ENCODE measurements at regions not wholly inside any gene's neighbourhood (a gene's known extent, or its start where the extent isn't known, plus 50 kb on each side); places are given as distances from the start of the nearest gene placed in this dataset.

GRCh38 chr15:47398594-47398993, 318.7 kb upstream of the SEMA6D start:
- Mint-ChIP-seq H3K27me3 (ENCODE audit: low read depth, poor library complexity) (peaks cover 3% of the 10 kb centered on the region), H3K36me3 (ENCODE audit: low read depth) (no peaks in the 10 kb centered on the region), H3K4me1 (peaks cover 9% of the 10 kb centered on the region), H3K4me3 (no peak overlapping the region), H3K9me3 (no peaks in the 10 kb centered on the region), H3K27ac (no peak overlapping the region)
- TF ChIP-seq CTCF (IDR thresholded peaks at IDR 0.05) = no peak
- DNase-seq = no peak

GRCh38 chr15:47399100-47399499, 318.2 kb upstream of the SEMA6D start:
- H3K36me3 Mint-ChIP-seq (ENCODE audit: low read depth) = no peaks in the 10 kb centered on the region
- TF ChIP-seq CTCF (IDR thresholded peaks at IDR 0.05) = no peak

GRCh38 chr15:47400603-47401002, 316.7 kb upstream of the SEMA6D start:
- H3K4me1 Mint-ChIP-seq = peaks cover 20% of the 10 kb centered on the region
- no peak overlapping the region for H3K27ac Mint-ChIP-seq
- H3K27me3 Mint-ChIP-seq (ENCODE audit: low read depth, poor library complexity) = peaks cover 3% of the 10 kb centered on the region
- no peaks in the 10 kb centered on the region for H3K36me3 Mint-ChIP-seq (ENCODE audit: low read depth)
- no peak for TF ChIP-seq CTCF (IDR thresholded peaks at IDR 0.05)
- no peak for DNase-seq
- H3K4me3 Mint-ChIP-seq = no peak overlapping the region
- H3K9me3 Mint-ChIP-seq = no peaks in the 10 kb centered on the region

More at GRCh38 chr15:47399100-47399499, 318.2 kb upstream of the SEMA6D start:
- Mint-ChIP-seq H3K4me3 (no peak overlapping the region), H3K9me3 (no peaks in the 10 kb centered on the region), H3K27ac (no peak overlapping the region), H3K27me3 (ENCODE audit: low read depth, poor library complexity) (peaks cover 3% of the 10 kb centered on the region), H3K4me1 (peaks cover 9% of the 10 kb centered on the region)
- DNase-seq = no peak

- no peak for DNase-seq
- Mint-ChIP-seq H3K4me1 (peaks cover 21% of the 10 kb centered on the region), H3K27me3 (ENCODE audit: low read depth, poor library complexity) (peaks cover 3% of the 10 kb centered on the region), H3K4me3 (no peak overlapping the region), H3K9me3 (no peaks in the 10 kb centered on the region), H3K27ac (no peak overlapping the region), H3K36me3 (ENCODE audit: low read depth) (no peaks in the 10 kb centered on the region)
- no peak for TF ChIP-seq CTCF (IDR thresholded peaks at IDR 0.05)
Measured at GRCh38 chr15:47401427-47401826, 315.9 kb upstream of the SEMA6D start.

GRCh38 chr15:47402829-47403228, 314.5 kb upstream of the SEMA6D start:
- Mint-ChIP-seq H3K4me1 (peaks cover 21% of the 10 kb centered on the region), H3K27ac (no peak overlapping the region), H3K27me3 (ENCODE audit: low read depth, poor library complexity) (peaks cover 3% of the 10 kb centered on the region), H3K4me3 (no peak overlapping the region), H3K36me3 (ENCODE audit: low read depth) (no peaks in the 10 kb centered on the region), H3K9me3 (no peaks in the 10 kb centered on the region)
- TF ChIP-seq CTCF (IDR thresholded peaks at IDR 0.05) = no peak
- no peak for DNase-seq

GRCh38 chr15:47404877-47405276, 312.4 kb upstream of the SEMA6D start:
- peaks cover 25% of the 10 kb centered on the region for H3K4me1 Mint-ChIP-seq
- H3K27me3 Mint-ChIP-seq (ENCODE audit: low read depth, poor library complexity) = peaks cover 3% of the 10 kb centered on the region
- H3K36me3 Mint-ChIP-seq (ENCODE audit: low read depth) = no peaks in the 10 kb centered on the region
- H3K27ac Mint-ChIP-seq = no peak overlapping the region
- no peak for DNase-seq
- TF ChIP-seq CTCF (IDR thresholded peaks at IDR 0.05) = no peak
- H3K4me3 Mint-ChIP-seq = no peak overlapping the region
- no peaks in the 10 kb centered on the region for H3K9me3 Mint-ChIP-seq

All from nephron progenitor cell (in vitro differentiated cells).